Panc1 (cell line): ENCODE measurements at regions not wholly inside any gene's neighbourhood (a gene's known extent, or its start where the extent isn't known, plus 50 kb on each side); places are given as distances from the start of the nearest gene placed in this dataset.

Experiments
- ATAC-seq: fragments of 200-7000 bp; cut with Tn5 transposase; 2 replicates; pipeline ENCODE4 v1.9.1; 2020; ENCODE audit warnings: mild to moderate bottlenecking, moderate library complexity
- BruUV-seq: library from RNA; stranded (reverse); fragments of 400-500 nt; replicated peaks from 2 replicates; lab custom pipeline; 2021; lab: Mats Ljungman, UMichigan
- CTCF ChIA-PET: fragments of 300-600 bp; sonication (Branson Sonifier 250); formaldehyde crosslinking; loops from one replicate; lab custom pipeline; 2022; ENCODE audit warnings: antibody characterized with exemption; lab: Charles Lee
- POLR2A ChIA-PET: fragments of 300-600 bp; sonication (Branson Sonifier 250); formaldehyde crosslinking; loops from one replicate; lab custom pipeline; 2022; ENCODE audit warnings: antibody characterized with exemption; lab: Charles Lee
- DNase-seq: peaks from one replicate; pipeline ENCODE4 v3.0.0-alpha.2; 2010; ENCODE audit warnings: low read depth, low spot score
- H3K27ac ChIP-seq: 2 replicates; pipeline ENCODE4 v1.5.1; 2011; ENCODE audit warnings: mild to moderate bottlenecking, low read length, inconsistent platforms
- H3K27me3 ChIP-seq: fragments of 200-500 bp; sonication (Bioruptor generic); 2 replicates; pipeline ENCODE4 v1.6.0; 2014; ENCODE audit warnings: low read length, inconsistent platforms; ENCODE audit not compliant: control insufficient read depth, insufficient read depth
- H3K36me3 ChIP-seq: fragments of 200-500 bp; sonication (Bioruptor generic); 2 replicates; pipeline ENCODE4 v1.5.1; 2014; ENCODE audit warnings: inconsistent platforms, mild to moderate bottlenecking, low read length, moderate library complexity; ENCODE audit not compliant: control insufficient read depth, insufficient read depth
- H3K4me1 ChIP-seq: 2 replicates; pipeline ENCODE4 v1.5.1; 2011; ENCODE audit warnings: inconsistent platforms, mild to moderate bottlenecking, low read length, moderate library complexity; ENCODE audit not compliant: control insufficient read depth, insufficient read depth
- H3K4me3 ChIP-seq, 2 experiments: 2 replicates each; pipeline ENCODE4 v1.5.1; 2011 to 2012; ENCODE audit warnings: low read depth in 2 of 2, low read length in 2 of 2, mild to moderate bottlenecking in 2 of 2, inconsistent platforms in 1 of 2, moderate library complexity in 1 of 2
- H3K9me3 ChIP-seq: fragments of 200-500 bp; sonication (Bioruptor generic); 2 replicates; pipeline ENCODE4 v1.5.1; 2014; ENCODE audit warnings: low read depth, mild to moderate bottlenecking, inconsistent platforms, low read length, moderate library complexity; ENCODE audit not compliant: control insufficient read depth, insufficient read depth
- POLR2AphosphoS5 ChIP-seq: IDR thresholded peaks from 2 replicates; pipeline ENCODE4 v1.6.1; 2012; ENCODE audit warnings: mild to moderate bottlenecking, low read depth, low read length, moderate library complexity
- SIN3A ChIP-seq: IDR thresholded peaks from 2 replicates; pipeline ENCODE4 v1.6.1; 2012; ENCODE audit warnings: low read depth, mild to moderate bottlenecking, low read length, moderate library complexity, borderline replicate concordance; ENCODE audit not compliant: insufficient read depth
- TCF7L2 ChIP-seq: IDR thresholded peaks from 2 replicates; pipeline ENCODE4 v1.6.1; 2011; ENCODE audit warnings: mild to moderate bottlenecking, low read depth, low read length, inconsistent platforms
- in situ Hi-C: cut with HindIII; loops from 2 replicates; pipeline ENCODE4 v1.10.0; 2016; ENCODE audit warnings: low sequenced_read_pairs, low pct_unique_long_range_greater_than_20kb
- intact Hi-C: fragments of 100-400 bp; cut with micrococcal nuclease; formaldehyde crosslinking; loops from one replicate; pipeline ENCODE4 v1.10.0; 2022; ENCODE audit not compliant: unreplicated experiment
- TF ChIP-seq, protein P1 (sequence below): fragments of 450-650 bp; IDR thresholded peaks from 2 replicates; pipeline ENCODE4 v1.5.1; 2017; ENCODE audit warnings: mild to moderate bottlenecking
- TF ChIP-seq, protein P2 (sequence below), 2 experiments: IDR thresholded peaks; 2 replicates each; pipeline ENCODE4 v1.6.1; 2011 to 2012; ENCODE audit warnings: low read depth in 2 of 2, control low read depth in 1 of 2, low read length in 1 of 2, mild to moderate bottlenecking in 1 of 2, moderate library complexity in 1 of 2; ENCODE audit not compliant: insufficient read depth in 1 of 2

DNA sequence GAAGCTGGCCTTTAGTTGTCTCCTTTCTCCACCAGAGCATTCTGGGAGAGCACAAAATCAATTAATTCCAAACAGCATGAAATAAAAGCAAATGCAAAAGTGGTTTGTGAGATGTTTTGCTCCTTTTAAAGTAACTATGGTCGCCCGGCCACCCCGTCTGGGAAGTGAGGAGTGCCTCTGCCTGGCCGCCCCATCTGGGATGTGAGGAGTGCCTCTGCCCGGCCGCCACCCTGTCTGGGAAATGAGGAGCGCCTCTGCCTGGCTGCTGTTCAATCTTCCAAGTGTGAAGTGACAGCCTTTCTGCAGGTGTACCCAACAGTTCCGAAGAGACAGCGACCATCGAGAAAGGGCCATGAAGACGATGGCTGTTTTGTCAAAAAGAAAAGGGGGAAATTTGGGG lies 381.3 kb upstream of the FGF16 start:
- in situ Hi-C loops: no loop called here
- no peak for ATAC-seq
- H3K9me3 ChIP-seq: no peaks in the 10 kb centered on the region
- no peaks in the 10 kb centered on the region for H3K27me3 ChIP-seq
- H3K4me3 ChIP-seq: no peak overlapping the region
- POLR2A ChIA-PET: no interaction called here
- CTCF ChIA-PET: no interaction called here
- intact Hi-C loops: no loop called here
- no peak overlapping the region for H3K27ac ChIP-seq
- H3K4me1 ChIP-seq: no peaks in the 10 kb centered on the region
- no TSS peak for BruUV-seq
- TF ChIP-seq POLR2AphosphoS5 (no peak), TCF7L2 (no peak), SIN3A (no peak)
- TF ChIP-seq, protein P1, sequence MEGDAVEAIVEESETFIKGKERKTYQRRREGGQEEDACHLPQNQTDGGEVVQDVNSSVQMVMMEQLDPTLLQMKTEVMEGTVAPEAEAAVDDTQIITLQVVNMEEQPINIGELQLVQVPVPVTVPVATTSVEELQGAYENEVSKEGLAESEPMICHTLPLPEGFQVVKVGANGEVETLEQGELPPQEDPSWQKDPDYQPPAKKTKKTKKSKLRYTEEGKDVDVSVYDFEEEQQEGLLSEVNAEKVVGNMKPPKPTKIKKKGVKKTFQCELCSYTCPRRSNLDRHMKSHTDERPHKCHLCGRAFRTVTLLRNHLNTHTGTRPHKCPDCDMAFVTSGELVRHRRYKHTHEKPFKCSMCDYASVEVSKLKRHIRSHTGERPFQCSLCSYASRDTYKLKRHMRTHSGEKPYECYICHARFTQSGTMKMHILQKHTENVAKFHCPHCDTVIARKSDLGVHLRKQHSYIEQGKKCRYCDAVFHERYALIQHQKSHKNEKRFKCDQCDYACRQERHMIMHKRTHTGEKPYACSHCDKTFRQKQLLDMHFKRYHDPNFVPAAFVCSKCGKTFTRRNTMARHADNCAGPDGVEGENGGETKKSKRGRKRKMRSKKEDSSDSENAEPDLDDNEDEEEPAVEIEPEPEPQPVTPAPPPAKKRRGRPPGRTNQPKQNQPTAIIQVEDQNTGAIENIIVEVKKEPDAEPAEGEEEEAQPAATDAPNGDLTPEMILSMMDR: no peak
- TF ChIP-seq, protein P2, sequence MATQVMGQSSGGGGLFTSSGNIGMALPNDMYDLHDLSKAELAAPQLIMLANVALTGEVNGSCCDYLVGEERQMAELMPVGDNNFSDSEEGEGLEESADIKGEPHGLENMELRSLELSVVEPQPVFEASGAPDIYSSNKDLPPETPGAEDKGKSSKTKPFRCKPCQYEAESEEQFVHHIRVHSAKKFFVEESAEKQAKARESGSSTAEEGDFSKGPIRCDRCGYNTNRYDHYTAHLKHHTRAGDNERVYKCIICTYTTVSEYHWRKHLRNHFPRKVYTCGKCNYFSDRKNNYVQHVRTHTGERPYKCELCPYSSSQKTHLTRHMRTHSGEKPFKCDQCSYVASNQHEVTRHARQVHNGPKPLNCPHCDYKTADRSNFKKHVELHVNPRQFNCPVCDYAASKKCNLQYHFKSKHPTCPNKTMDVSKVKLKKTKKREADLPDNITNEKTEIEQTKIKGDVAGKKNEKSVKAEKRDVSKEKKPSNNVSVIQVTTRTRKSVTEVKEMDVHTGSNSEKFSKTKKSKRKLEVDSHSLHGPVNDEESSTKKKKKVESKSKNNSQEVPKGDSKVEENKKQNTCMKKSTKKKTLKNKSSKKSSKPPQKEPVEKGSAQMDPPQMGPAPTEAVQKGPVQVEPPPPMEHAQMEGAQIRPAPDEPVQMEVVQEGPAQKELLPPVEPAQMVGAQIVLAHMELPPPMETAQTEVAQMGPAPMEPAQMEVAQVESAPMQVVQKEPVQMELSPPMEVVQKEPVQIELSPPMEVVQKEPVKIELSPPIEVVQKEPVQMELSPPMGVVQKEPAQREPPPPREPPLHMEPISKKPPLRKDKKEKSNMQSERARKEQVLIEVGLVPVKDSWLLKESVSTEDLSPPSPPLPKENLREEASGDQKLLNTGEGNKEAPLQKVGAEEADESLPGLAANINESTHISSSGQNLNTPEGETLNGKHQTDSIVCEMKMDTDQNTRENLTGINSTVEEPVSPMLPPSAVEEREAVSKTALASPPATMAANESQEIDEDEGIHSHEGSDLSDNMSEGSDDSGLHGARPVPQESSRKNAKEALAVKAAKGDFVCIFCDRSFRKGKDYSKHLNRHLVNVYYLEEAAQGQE (IDR thresholded peaks at IDR 0.05; ENCODE audit: insufficient read depth in 1 of 2, low read depth in 2 of 2, low read length in 1 of 2): no peak
- DNase-seq: no peak
- H3K36me3 ChIP-seq: no peaks in the 10 kb centered on the region

DNA sequence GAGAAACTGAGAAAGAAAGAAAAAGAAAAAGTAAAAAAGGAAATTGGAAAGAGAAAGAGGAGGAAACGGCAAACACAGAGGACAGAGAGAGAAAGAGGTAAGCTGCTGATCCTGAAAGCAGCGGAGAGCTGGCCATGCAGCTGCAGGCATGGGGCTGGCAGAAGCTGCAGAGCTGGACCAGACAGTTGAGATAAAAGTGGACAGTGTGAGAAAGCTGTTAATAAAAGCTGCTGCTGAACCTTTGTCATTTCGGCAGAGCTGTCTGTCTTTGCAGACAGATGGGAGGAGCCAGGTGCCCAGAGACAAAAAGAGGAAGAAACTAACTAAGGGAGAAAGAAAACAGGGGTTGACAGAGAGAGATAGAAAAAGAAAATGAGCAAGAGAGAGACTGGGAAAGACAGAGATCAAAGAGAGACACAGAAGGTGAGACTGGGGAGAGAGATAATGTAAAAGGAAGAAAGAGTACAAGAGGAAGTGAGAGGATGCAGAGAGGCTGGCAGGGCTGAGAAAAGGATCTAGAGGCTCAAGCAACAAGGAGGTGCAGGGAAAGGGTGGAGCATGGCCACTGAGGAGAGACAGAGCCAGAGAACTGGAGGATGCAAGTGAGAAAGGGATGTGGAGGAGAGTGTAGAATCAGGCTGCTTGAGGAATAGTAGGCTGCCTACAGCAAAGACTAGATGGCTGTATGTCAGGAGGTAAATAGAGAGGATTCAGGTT lies 376.8 kb upstream of the FGF16 start:
- H3K36me3 ChIP-seq: no peaks in the 10 kb centered on the region
- no TSS peak for BruUV-seq
- no peak overlapping the region for H3K4me3 ChIP-seq
- no peaks in the 10 kb centered on the region for H3K9me3 ChIP-seq
- CTCF ChIA-PET: no interaction called here
- in situ Hi-C loops (no loop called here), intact Hi-C loops (no loop called here)
- no peak overlapping the region for H3K27ac ChIP-seq
- POLR2A ChIA-PET: no interaction called here
- H3K27me3 ChIP-seq: no peaks in the 10 kb centered on the region
- TF ChIP-seq SIN3A (no peak), TCF7L2 (no peak), POLR2AphosphoS5 (no peak)
- TF ChIP-seq, protein P2 (IDR thresholded peaks at IDR 0.05; ENCODE audit: insufficient read depth in 1 of 2, low read depth in 2 of 2, low read length in 1 of 2): no peak
- TF ChIP-seq, protein P1: no peak
- no peaks in the 10 kb centered on the region for H3K4me1 ChIP-seq
- no peak for DNase-seq
- ATAC-seq: no peak
